IMR-90 (cell line): ENCODE measurements at regions not wholly inside any gene's neighbourhood (a gene's known extent, or its start where the extent isn't known, plus 50 kb on each side); places are given as distances from the start of the nearest gene placed in this dataset.

Experiments used
- ATAC-seq: fragments of 200-7000 bp; cut with Tn5 transposase; 2 replicates; pipeline ENCODE4 v1.9.1; 2020; ENCODE audit warnings: low read depth, mild to moderate bottlenecking, moderate library complexity
- BruUV-seq: library from RNA; stranded (reverse); fragments of 400-500 nt; replicated peaks from 2 replicates; lab custom pipeline; 2021; lab: Mats Ljungman, UMichigan
- CTCF ChIA-PET: fragments of 300-600 bp; formaldehyde crosslinking; extraction: SDS; loops from one replicate; lab custom pipeline; 2021; ENCODE audit warnings: antibody characterized with exemption; lab: Yijun Ruan, JAX
- POLR2A ChIA-PET: fragments of 300-600 bp; sonication (Branson Sonifier 250); formaldehyde crosslinking; loops from one replicate; lab custom pipeline; 2022; ENCODE audit warnings: antibody characterized with exemption; ENCODE audit not compliant: unreplicated experiment; lab: Charles Lee
- DNase-seq: peaks from one replicate; pipeline ENCODE4 v3.0.0; 2013
- H2AFZ ChIP-seq: replicated peaks from 2 replicates; pipeline ENCODE3; 2013; ENCODE audit warnings: low read length, mild to moderate bottlenecking; ENCODE audit not compliant: poor library complexity
- H2AK5ac ChIP-seq: 2 replicates; pipeline ENCODE4 v1.6.1; 2013; ENCODE audit warnings: low read depth, low read length, inconsistent platforms
- H2AK9ac ChIP-seq: replicated peaks from 2 replicates; pipeline ENCODE3; 2013; ENCODE audit warnings: mild to moderate bottlenecking, low read depth, low read length, moderate library complexity; ENCODE audit not compliant: poor library complexity
- H2BK120ac ChIP-seq: 2 replicates; pipeline ENCODE4 v1.6.1; 2013; ENCODE audit warnings: low read depth, low read length, inconsistent platforms
- H2BK15ac ChIP-seq: 3 replicates; pipeline ENCODE4 v1.6.1; 2013; ENCODE audit warnings: low read depth, low read length, inconsistent platforms
- H2BK20ac ChIP-seq: 2 replicates; pipeline ENCODE4 v1.6.1; 2013; ENCODE audit warnings: low read depth, mild to moderate bottlenecking, inconsistent platforms, low read length, moderate library complexity
- H2BK5ac ChIP-seq: 2 replicates; pipeline ENCODE4 v1.6.1; 2013; ENCODE audit warnings: mild to moderate bottlenecking, low read depth, low read length, inconsistent platforms; ENCODE audit not compliant: poor library complexity, severe bottlenecking
- H3K14ac ChIP-seq: replicated peaks from 2 replicates; pipeline ENCODE4 v1.6.1; 2013; ENCODE audit warnings: low read depth, low read length, inconsistent platforms
- H3K18ac ChIP-seq: 2 replicates; pipeline ENCODE4 v1.6.1; 2013; ENCODE audit warnings: low read depth, low read length, control low read depth
- H3K23ac ChIP-seq: 2 replicates; pipeline ENCODE4 v1.6.1; 2013; ENCODE audit warnings: low read depth, low read length, inconsistent platforms
- H3K27ac ChIP-seq: 2 replicates; pipeline ENCODE4 v1.5.1; 2013; ENCODE audit warnings: mild to moderate bottlenecking, control low read depth, low read length; ENCODE audit not compliant: insufficient read depth
- H3K27me3 ChIP-seq: 2 replicates; pipeline ENCODE4 v1.6.1; 2013; ENCODE audit warnings: low read length; ENCODE audit not compliant: control insufficient read depth, insufficient read depth
- H3K36me3 ChIP-seq: 2 replicates; pipeline ENCODE4 v1.6.1; 2013; ENCODE audit warnings: low read length, mixed read lengths; ENCODE audit not compliant: control insufficient read depth, insufficient read depth
- H3K4ac ChIP-seq: 2 replicates; pipeline ENCODE4 v1.6.1; 2013; ENCODE audit warnings: low read depth, low read length, inconsistent platforms
- H3K4me1 ChIP-seq: 2 replicates; pipeline ENCODE4 v1.6.1; 2013; ENCODE audit warnings: low read length, mixed read lengths; ENCODE audit not compliant: control insufficient read depth, insufficient read depth
- H3K4me2 ChIP-seq: 2 replicates; pipeline ENCODE4 v1.6.1; 2013; ENCODE audit warnings: low read depth, mild to moderate bottlenecking, control low read depth, low read length, moderate library complexity
- H3K4me3 ChIP-seq: 2 replicates; pipeline ENCODE4 v1.5.1; 2013; ENCODE audit warnings: low read depth, mild to moderate bottlenecking, control low read depth, low read length, moderate library complexity; ENCODE audit not compliant: insufficient read depth
- H3K56ac ChIP-seq: 2 replicates; pipeline ENCODE4 v1.6.1; 2013; ENCODE audit warnings: low read length, inconsistent platforms; ENCODE audit not compliant: insufficient read depth; ENCODE audit errors: extremely low read depth
- H3K79me1 ChIP-seq, 2 experiments: 2 replicates each; pipeline ENCODE4 v1.6.1; 2013; ENCODE audit warnings: low read length in 2 of 2, inconsistent platforms in 1 of 2, low read depth in 1 of 2
- H3K9ac ChIP-seq: 2 replicates; pipeline ENCODE4 v1.6.1; 2013; ENCODE audit warnings: low read depth, low read length, control low read depth
- H3K9me1 ChIP-seq: 2 replicates; pipeline ENCODE4 v1.6.1; 2013; ENCODE audit warnings: low read length, inconsistent platforms; ENCODE audit not compliant: insufficient read depth
- H3K9me3 ChIP-seq: 2 replicates; pipeline ENCODE4 v1.6.1; 2013; ENCODE audit warnings: low read length; ENCODE audit not compliant: control insufficient read depth, insufficient read depth
- H4K20me1 ChIP-seq: 2 replicates; pipeline ENCODE4 v1.6.1; 2013; ENCODE audit warnings: low read length, inconsistent platforms; ENCODE audit not compliant: insufficient read depth
- H4K5ac ChIP-seq: 2 replicates; pipeline ENCODE4 v1.6.1; 2013; ENCODE audit warnings: mild to moderate bottlenecking, low read depth, low read length, control low read depth
- H4K8ac ChIP-seq, 2 experiments: 2 replicates each; pipeline ENCODE4 v1.6.1; 2013; ENCODE audit warnings: low read depth in 2 of 2, low read length in 2 of 2, control low read depth in 1 of 2, inconsistent platforms in 1 of 2
- H4K91ac ChIP-seq: 2 replicates; pipeline ENCODE4 v1.6.1; 2013; ENCODE audit warnings: low read depth, low read length, inconsistent platforms; ENCODE audit not compliant: insufficient read depth
- BHLHE40 ChIP-seq: fragments of 150-350 bp; IDR thresholded peaks from 2 replicates; pipeline ENCODE4 v1.6.1; 2016; ENCODE audit warnings: mild to moderate bottlenecking, low read depth, low read length
- CEBPB ChIP-seq: IDR thresholded peaks from 2 replicates; pipeline ENCODE4 v1.6.1; 2012; ENCODE audit warnings: low read depth, low read length, improper control_type of control experiment
- CHD1 ChIP-seq: IDR thresholded peaks from 2 replicates; pipeline ENCODE4 v1.6.1; 2012; ENCODE audit warnings: low read depth, low read length, improper control_type of control experiment
- FOS ChIP-seq: fragments of 150-350 bp; IDR thresholded peaks from 2 replicates; pipeline ENCODE4 v1.6.1; 2016; ENCODE audit warnings: low read depth, low read length
- MAFK ChIP-seq: IDR thresholded peaks from 2 replicates; pipeline ENCODE4 v1.6.1; 2012; ENCODE audit warnings: low read depth, low read length, improper control_type of control experiment
- MAZ ChIP-seq: IDR thresholded peaks from 2 replicates; pipeline ENCODE4 v1.6.1; 2012; ENCODE audit warnings: low read depth, mild to moderate bottlenecking, low read length, improper control_type of control experiment, moderate library complexity, borderline replicate concordance
- MXI1 ChIP-seq: IDR thresholded peaks from 2 replicates; pipeline ENCODE4 v1.6.1; 2012; ENCODE audit warnings: low read depth, mild to moderate bottlenecking, low read length, moderate library complexity, borderline replicate concordance
- NFE2L2 ChIP-seq: fragments of 150-350 bp; IDR thresholded peaks from 2 replicates; pipeline ENCODE4 v1.6.1; 2016; ENCODE audit warnings: low read depth, mild to moderate bottlenecking, low read length
- POLR2A ChIP-seq: IDR thresholded peaks from 2 replicates; pipeline ENCODE4 v1.6.1; 2012; ENCODE audit warnings: mild to moderate bottlenecking, low read depth, low read length
- RAD21 ChIP-seq: IDR thresholded peaks from 2 replicates; pipeline ENCODE4 v1.6.1; 2012; ENCODE audit warnings: low read length, improper control_type of control experiment
- RCOR1 ChIP-seq: IDR thresholded peaks from 2 replicates; pipeline ENCODE4 v1.6.1; 2012; ENCODE audit warnings: mild to moderate bottlenecking, low read length, improper control_type of control experiment; ENCODE audit not compliant: insufficient replicate concordance
- RFX5 ChIP-seq: IDR thresholded peaks from 2 replicates; pipeline ENCODE4 v1.8.0; 2012; ENCODE audit warnings: low read depth, mild to moderate bottlenecking, low read length, moderate library complexity
- SMC3 ChIP-seq: fragments of 150-350 bp; IDR thresholded peaks from 2 replicates; pipeline ENCODE4 v1.6.1; 2016; ENCODE audit warnings: low read depth, mild to moderate bottlenecking, antibody characterized with exemption, low read length, moderate library complexity
- USF2 ChIP-seq: fragments of 150-350 bp; IDR thresholded peaks from 2 replicates; pipeline ENCODE4 v1.6.1; 2017; ENCODE audit warnings: mild to moderate bottlenecking, antibody characterized with exemption, low read length, low read depth
- WGBS, 2 experiments: methylation state at CpG; one replicate each; pipeline versions ENCODE4 v1.1.5 to v1.1.7; 2013; ENCODE audit warnings: missing lambda C conversion rate in 2 of 2; ENCODE audit not compliant: insufficient read length in 1 of 2; ENCODE audit errors: extremely low coverage in 2 of 2; 5-methylcytosine and 5-hydroxymethylcytosine counted together
- dilution Hi-C: fragments of 300-500 bp; cut with HindIII; formaldehyde crosslinking; loops from one replicate; pipeline ENCODE4 v1.14.3; 2018; ENCODE audit warnings: low sequenced_read_pairs; ENCODE audit not compliant: unreplicated experiment
- in situ Hi-C: fragments of 300-500 bp; cut with MboI; formaldehyde crosslinking; loops from 3 replicates; pipeline ENCODE4 v1.14.3; 2019; ENCODE audit warnings: low sequenced_read_pairs, inconsistent platforms, mixed read lengths
- intact Hi-C: fragments of 100-400 bp; cut with micrococcal nuclease; formaldehyde crosslinking; loops from 2 replicates; pipeline ENCODE4 v1.10.0; 2022
- TF ChIP-seq, protein P1 (sequence below): conservative IDR thresholded peaks from 2 replicates; pipeline ENCODE4 v1.5.1; 2012; ENCODE audit warnings: mild to moderate bottlenecking, low read depth, low read length, improper control_type of control experiment
- TF ChIP-seq, protein P2 (sequence below): fragments of 150-350 bp; IDR thresholded peaks from 2 replicates; pipeline ENCODE4 v1.6.1; 2016; ENCODE audit warnings: low read depth, mild to moderate bottlenecking, low read length, moderate library complexity, borderline replicate concordance

GRCh38 chr6:56761651-56762050 is 119.0 kb upstream of the DST start:
- ChIA-PET POLR2A (no interaction called here), CTCF (no interaction called here)
- Histone ChIP-seq H3K79me1 (peaks cover 21 to 81% of the 10 kb centered on the region in 2 experiments), H2AK9ac (no peak overlapping the region), H3K56ac (no peak overlapping the region), H3K27ac (no peak overlapping the region), H4K5ac (no peak overlapping the region), H3K9ac (no peak overlapping the region), H3K9me3 (no peaks in the 10 kb centered on the region), H3K18ac (no peak overlapping the region), H2BK120ac (no peak overlapping the region), H3K27me3 (no peaks in the 10 kb centered on the region), H3K14ac (no peak overlapping the region), H3K4me3 (no peak overlapping the region), H3K4me2 (no peak overlapping the region), H3K23ac (no peak overlapping the region), H4K91ac (no peak overlapping the region), H4K8ac (no peak overlapping the region), H2AK5ac (no peak overlapping the region), H3K36me3 (no peaks in the 10 kb centered on the region), H3K4ac (no peak overlapping the region), H4K20me1 (peaks cover 48% of the 10 kb centered on the region), H3K9me1 (peaks cover 19% of the 10 kb centered on the region), H2BK5ac (peak overlapping the region; percentile 28), H2AFZ (no peak overlapping the region), H3K4me1 (peaks cover 26% of the 10 kb centered on the region), H2BK20ac (no peak overlapping the region), H2BK15ac (no peak overlapping the region)
- DNase-seq (no peak), ATAC-seq (no peak)
- dilution Hi-C loops, result no loop called here
- intact Hi-C loops, result no loop called here
- no peak for TF ChIP-seq MAZ
- TF ChIP-seq, protein P1, sequence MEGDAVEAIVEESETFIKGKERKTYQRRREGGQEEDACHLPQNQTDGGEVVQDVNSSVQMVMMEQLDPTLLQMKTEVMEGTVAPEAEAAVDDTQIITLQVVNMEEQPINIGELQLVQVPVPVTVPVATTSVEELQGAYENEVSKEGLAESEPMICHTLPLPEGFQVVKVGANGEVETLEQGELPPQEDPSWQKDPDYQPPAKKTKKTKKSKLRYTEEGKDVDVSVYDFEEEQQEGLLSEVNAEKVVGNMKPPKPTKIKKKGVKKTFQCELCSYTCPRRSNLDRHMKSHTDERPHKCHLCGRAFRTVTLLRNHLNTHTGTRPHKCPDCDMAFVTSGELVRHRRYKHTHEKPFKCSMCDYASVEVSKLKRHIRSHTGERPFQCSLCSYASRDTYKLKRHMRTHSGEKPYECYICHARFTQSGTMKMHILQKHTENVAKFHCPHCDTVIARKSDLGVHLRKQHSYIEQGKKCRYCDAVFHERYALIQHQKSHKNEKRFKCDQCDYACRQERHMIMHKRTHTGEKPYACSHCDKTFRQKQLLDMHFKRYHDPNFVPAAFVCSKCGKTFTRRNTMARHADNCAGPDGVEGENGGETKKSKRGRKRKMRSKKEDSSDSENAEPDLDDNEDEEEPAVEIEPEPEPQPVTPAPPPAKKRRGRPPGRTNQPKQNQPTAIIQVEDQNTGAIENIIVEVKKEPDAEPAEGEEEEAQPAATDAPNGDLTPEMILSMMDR, result no peak
- no peak for TF ChIP-seq NFE2L2
- no peak for TF ChIP-seq USF2
- TF ChIP-seq MAFK, result no peak
- TF ChIP-seq, protein P2, sequence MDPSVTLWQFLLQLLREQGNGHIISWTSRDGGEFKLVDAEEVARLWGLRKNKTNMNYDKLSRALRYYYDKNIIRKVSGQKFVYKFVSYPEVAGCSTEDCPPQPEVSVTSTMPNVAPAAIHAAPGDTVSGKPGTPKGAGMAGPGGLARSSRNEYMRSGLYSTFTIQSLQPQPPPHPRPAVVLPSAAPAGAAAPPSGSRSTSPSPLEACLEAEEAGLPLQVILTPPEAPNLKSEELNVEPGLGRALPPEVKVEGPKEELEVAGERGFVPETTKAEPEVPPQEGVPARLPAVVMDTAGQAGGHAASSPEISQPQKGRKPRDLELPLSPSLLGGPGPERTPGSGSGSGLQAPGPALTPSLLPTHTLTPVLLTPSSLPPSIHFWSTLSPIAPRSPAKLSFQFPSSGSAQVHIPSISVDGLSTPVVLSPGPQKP, result no peak
- TF ChIP-seq RFX5, result no peak
- TF ChIP-seq CHD1, result no peak
- TF ChIP-seq POLR2A, result no peak
- TF ChIP-seq SMC3, result no peak
- no peak for TF ChIP-seq CEBPB
- TF ChIP-seq FOS, result no peak
- TF ChIP-seq BHLHE40, result no peak
- no peak for TF ChIP-seq RCOR1
- no peak for TF ChIP-seq MXI1
- no peak for TF ChIP-seq RAD21
- no TSS peak for BruUV-seq
- in situ Hi-C loops, result no loop called here
- no CpG with 5 or more reads among the region's 1 CpG for WGBS, 2 experiments
